ENCODE measurements at regions not wholly inside any gene's neighbourhood (a gene's known extent, or its start where the extent isn't known, plus 50 kb on each side); places are given as distances from the start of the nearest gene placed in this dataset.

DNA sequence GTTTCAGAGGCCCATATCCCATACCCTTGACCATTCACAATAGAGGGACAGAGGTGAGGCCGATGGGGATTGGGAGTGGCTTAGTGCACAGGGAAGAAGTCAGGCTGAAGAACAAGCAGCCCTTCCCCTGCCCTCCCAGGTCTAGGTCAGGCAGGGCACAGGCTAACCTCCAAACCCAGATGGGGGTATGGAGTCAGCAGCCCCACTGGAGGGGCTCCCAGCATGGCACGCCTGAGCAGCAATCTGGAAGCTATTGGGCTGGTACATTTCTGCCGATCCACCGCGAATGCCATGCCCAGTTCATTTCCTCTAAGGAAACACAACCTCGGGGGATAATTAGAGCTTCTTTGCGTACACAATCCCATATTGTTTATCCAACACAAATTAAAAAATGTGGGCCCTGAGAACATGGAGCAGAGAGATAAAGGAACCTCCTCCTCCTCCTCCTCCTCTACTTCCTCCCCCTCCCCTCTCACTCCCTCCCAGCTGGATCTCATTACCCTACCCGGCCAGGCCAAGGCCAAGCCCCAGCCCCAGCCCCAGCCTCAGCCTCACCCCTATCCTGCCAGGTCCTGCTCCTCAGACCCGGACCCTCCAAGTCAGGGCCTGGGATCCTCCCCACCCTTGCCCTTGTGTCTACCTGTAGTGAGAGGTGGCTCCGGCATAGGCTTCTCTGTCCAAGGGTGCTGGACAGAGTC, 83.0 kb downstream of the PJA1 start:
- CTCF ChIA-PET = no interaction called here
- TF ChIP-seq, protein P1, sequence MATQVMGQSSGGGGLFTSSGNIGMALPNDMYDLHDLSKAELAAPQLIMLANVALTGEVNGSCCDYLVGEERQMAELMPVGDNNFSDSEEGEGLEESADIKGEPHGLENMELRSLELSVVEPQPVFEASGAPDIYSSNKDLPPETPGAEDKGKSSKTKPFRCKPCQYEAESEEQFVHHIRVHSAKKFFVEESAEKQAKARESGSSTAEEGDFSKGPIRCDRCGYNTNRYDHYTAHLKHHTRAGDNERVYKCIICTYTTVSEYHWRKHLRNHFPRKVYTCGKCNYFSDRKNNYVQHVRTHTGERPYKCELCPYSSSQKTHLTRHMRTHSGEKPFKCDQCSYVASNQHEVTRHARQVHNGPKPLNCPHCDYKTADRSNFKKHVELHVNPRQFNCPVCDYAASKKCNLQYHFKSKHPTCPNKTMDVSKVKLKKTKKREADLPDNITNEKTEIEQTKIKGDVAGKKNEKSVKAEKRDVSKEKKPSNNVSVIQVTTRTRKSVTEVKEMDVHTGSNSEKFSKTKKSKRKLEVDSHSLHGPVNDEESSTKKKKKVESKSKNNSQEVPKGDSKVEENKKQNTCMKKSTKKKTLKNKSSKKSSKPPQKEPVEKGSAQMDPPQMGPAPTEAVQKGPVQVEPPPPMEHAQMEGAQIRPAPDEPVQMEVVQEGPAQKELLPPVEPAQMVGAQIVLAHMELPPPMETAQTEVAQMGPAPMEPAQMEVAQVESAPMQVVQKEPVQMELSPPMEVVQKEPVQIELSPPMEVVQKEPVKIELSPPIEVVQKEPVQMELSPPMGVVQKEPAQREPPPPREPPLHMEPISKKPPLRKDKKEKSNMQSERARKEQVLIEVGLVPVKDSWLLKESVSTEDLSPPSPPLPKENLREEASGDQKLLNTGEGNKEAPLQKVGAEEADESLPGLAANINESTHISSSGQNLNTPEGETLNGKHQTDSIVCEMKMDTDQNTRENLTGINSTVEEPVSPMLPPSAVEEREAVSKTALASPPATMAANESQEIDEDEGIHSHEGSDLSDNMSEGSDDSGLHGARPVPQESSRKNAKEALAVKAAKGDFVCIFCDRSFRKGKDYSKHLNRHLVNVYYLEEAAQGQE (IDR thresholded peaks at IDR 0.05; ENCODE audit: insufficient read depth in 1 of 2, low read depth in 2 of 2, low read length in 1 of 2) = no peak
- TF ChIP-seq SIN3A (IDR thresholded peaks at IDR 0.05; ENCODE audit: borderline replicate concordance, insufficient read depth, low read depth, low read length) (no peak), TCF7L2 (IDR thresholded peaks at IDR 0.05; ENCODE audit: low read depth, low read length) (no peak), POLR2AphosphoS5 (IDR thresholded peaks at IDR 0.05; ENCODE audit: low read depth, low read length) (no peak)
- TF ChIP-seq, protein P2, sequence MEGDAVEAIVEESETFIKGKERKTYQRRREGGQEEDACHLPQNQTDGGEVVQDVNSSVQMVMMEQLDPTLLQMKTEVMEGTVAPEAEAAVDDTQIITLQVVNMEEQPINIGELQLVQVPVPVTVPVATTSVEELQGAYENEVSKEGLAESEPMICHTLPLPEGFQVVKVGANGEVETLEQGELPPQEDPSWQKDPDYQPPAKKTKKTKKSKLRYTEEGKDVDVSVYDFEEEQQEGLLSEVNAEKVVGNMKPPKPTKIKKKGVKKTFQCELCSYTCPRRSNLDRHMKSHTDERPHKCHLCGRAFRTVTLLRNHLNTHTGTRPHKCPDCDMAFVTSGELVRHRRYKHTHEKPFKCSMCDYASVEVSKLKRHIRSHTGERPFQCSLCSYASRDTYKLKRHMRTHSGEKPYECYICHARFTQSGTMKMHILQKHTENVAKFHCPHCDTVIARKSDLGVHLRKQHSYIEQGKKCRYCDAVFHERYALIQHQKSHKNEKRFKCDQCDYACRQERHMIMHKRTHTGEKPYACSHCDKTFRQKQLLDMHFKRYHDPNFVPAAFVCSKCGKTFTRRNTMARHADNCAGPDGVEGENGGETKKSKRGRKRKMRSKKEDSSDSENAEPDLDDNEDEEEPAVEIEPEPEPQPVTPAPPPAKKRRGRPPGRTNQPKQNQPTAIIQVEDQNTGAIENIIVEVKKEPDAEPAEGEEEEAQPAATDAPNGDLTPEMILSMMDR (IDR thresholded peaks at IDR 0.05) = no peak
- Histone ChIP-seq H3K9me3 (ENCODE audit: control insufficient read depth, insufficient read depth, low read depth, low read length) (no peaks in the 10 kb centered on the region), H3K4me1 (ENCODE audit: control insufficient read depth, insufficient read depth, low read length) (no peaks in the 10 kb centered on the region), H3K27me3 (ENCODE audit: control insufficient read depth, insufficient read depth, low read length) (no peaks in the 10 kb centered on the region), H3K27ac (ENCODE audit: low read length) (no peak overlapping the region), H3K4me3 (ENCODE audit: low read depth in 2 of 2, low read length in 2 of 2) (no peak overlapping the region), H3K36me3 (ENCODE audit: control insufficient read depth, insufficient read depth, low read length) (no peaks in the 10 kb centered on the region)
- in situ Hi-C loops (cut with HindIII; ENCODE audit: low pct_unique_long_range_greater_than_20kb, low sequenced_read_pairs) (no loop called here), intact Hi-C loops (cut with micrococcal nuclease; ENCODE audit: unreplicated experiment) (no loop called here)
- no TSS peak for BruUV-seq (replicated peaks)
- POLR2A ChIA-PET = no interaction called here
- ATAC-seq (no peak), DNase-seq (ENCODE audit: low read depth, low spot score) (no peak)

DNA sequence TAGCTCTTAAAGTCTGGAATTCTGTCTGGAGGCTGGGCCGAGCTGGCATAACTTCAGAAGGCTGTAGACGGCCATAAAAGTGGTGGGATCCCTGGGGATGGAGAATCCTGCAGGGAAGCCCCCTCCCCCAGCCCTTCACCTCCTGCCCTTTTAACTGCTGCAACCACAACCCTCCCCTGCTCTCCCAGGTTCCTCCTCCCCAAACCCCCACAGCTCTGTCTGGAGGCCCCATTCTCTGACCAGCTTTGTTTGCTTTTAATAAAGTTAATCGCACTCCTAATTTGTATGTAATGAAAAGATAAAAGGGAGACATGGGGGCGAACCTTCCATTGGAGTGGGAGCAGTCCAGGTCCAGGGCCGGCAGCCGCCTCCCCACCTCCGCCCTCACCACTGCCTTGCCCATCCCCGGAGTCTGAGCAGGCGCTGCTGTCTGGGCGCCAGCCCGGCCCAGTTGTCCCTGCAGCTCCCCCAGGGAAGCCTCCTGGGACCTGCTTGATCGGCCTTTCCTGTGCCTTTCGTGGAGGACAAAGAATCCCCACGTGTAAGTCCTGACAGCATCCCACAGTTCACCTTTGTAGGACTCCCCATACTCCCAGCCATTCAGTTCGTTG, 84.3 kb downstream of the PJA1 start:
- CTCF ChIA-PET = no interaction called here

More for the DNA sequence above, 84.3 kb downstream of the PJA1 start:
- DNase-seq (ENCODE audit: low read depth, low spot score) (no peak), ATAC-seq (no peak)
- no TSS peak for BruUV-seq (replicated peaks)
- H3K4me1 ChIP-seq (ENCODE audit: control insufficient read depth, insufficient read depth, low read length) = no peaks in the 10 kb centered on the region
- POLR2A ChIA-PET = interaction anchor here (0.6 kb wide), 1 partner anchor 260 kb away, joined by 3 read pairs; no protein-coding TSS in a partner anchor
- TF ChIP-seq TCF7L2 (IDR thresholded peaks at IDR 0.05; ENCODE audit: low read depth, low read length) (no peak), POLR2AphosphoS5 (IDR thresholded peaks at IDR 0.05; ENCODE audit: low read depth, low read length) (no peak), SIN3A (IDR thresholded peaks at IDR 0.05; ENCODE audit: borderline replicate concordance, insufficient read depth, low read depth, low read length) (no peak)
- TF ChIP-seq, protein P2 (IDR thresholded peaks at IDR 0.05) = no peak
- TF ChIP-seq, protein P1 (IDR thresholded peaks at IDR 0.05; ENCODE audit: insufficient read depth in 1 of 2, low read depth in 2 of 2, low read length in 1 of 2) = no peak
- no peak overlapping the region for H3K27ac ChIP-seq (ENCODE audit: low read length)
- no peaks in the 10 kb centered on the region for H3K9me3 ChIP-seq (ENCODE audit: control insufficient read depth, insufficient read depth, low read depth, low read length)
- H3K4me3 ChIP-seq (ENCODE audit: low read depth in 2 of 2, low read length in 2 of 2) = no peak overlapping the region
- no peaks in the 10 kb centered on the region for H3K27me3 ChIP-seq (ENCODE audit: control insufficient read depth, insufficient read depth, low read length)
- intact Hi-C loops (cut with micrococcal nuclease; ENCODE audit: unreplicated experiment) = no loop called here
- no peaks in the 10 kb centered on the region for H3K36me3 ChIP-seq (ENCODE audit: control insufficient read depth, insufficient read depth, low read length)
- in situ Hi-C loops (cut with HindIII; ENCODE audit: low pct_unique_long_range_greater_than_20kb, low sequenced_read_pairs) = no loop called here
